NCI-H1436 (cell line): ENCODE measurements at regions not wholly inside any gene's neighbourhood (a gene's known extent, or its start where the extent isn't known, plus 50 kb on each side); places are given as distances from the start of the nearest gene placed in this dataset.

Experiments used
- DNase-seq: peaks from one replicate; lab custom pipeline; 2025; lab: John Stamatoyannopoulos, UW

- no peak for DNase-seq
Observed at GRCh38 chr11:115900111-115900510, 395.9 kb upstream of the CADM1 start.

GRCh38 chr11:115897707-115898106 is 393.5 kb upstream of the CADM1 start:
- no peak for DNase-seq

- DNase-seq: no peak
Observed at GRCh38 chr11:115896084-115896483, 391.9 kb upstream of the CADM1 start.

GRCh38 chr11:115895594-115895993 is 391.4 kb upstream of the CADM1 start:
- DNase-seq: no peak

GRCh38 chr11:115894176-115894575 is 390.0 kb upstream of the CADM1 start:
- DNase-seq: no peak

- DNase-seq: no peak
Observed at GRCh38 chr11:115893461-115894099, 389.4 kb upstream of the CADM1 start.

- DNase-seq: no peak
Observed at GRCh38 chr11:115892016-115892415, 387.8 kb upstream of the CADM1 start.

GRCh38 chr11:115891581-115891980 is 387.4 kb upstream of the CADM1 start:
- no peak for DNase-seq

GRCh38 chr11:115890500-115890899 is 386.3 kb upstream of the CADM1 start:
- no peak for DNase-seq

GRCh38 chr11:115889712-115890111 is 385.5 kb upstream of the CADM1 start:
- no peak for DNase-seq

GRCh38 chr11:115887727-115888126 is 383.5 kb upstream of the CADM1 start:
- no peak for DNase-seq

GRCh38 chr11:115887316-115887715 is 383.1 kb upstream of the CADM1 start:
- no peak for DNase-seq

GRCh38 chr11:115886422-115886733 is 382.2 kb upstream of the CADM1 start:
- DNase-seq: no peak

- peak; percentile 67 for DNase-seq
Observed at GRCh38 chr11:115885535-115886421, 381.6 kb upstream of the CADM1 start.

- no peak for DNase-seq
Observed at GRCh38 chr11:115884800-115885534, 380.8 kb upstream of the CADM1 start.

- DNase-seq: no peak
Observed at GRCh38 chr11:115874843-115875242, 370.6 kb upstream of the CADM1 start.

- no peak for DNase-seq
Observed at GRCh38 chr11:115873813-115874212, 369.6 kb upstream of the CADM1 start.

GRCh38 chr11:115872416-115872815 is 368.2 kb upstream of the CADM1 start:
- DNase-seq: no peak

GRCh38 chr11:115871161-115871760 is 367.0 kb upstream of the CADM1 start:
- no peak for DNase-seq

- DNase-seq: peak; percentile 26
Observed at GRCh38 chr11:115869780-115870431, 365.7 kb upstream of the CADM1 start.

GRCh38 chr11:115869131-115869530 is 364.9 kb upstream of the CADM1 start:
- DNase-seq: no peak

GRCh38 chr11:115860246-115860645 is 356.0 kb upstream of the CADM1 start:
- no peak for DNase-seq
